GM21390 (cell line): ENCODE measurements at regions not wholly inside any gene's neighbourhood (a gene's known extent, or its start where the extent isn't known, plus 50 kb on each side); places are given as distances from the start of the nearest gene placed in this dataset.
A peak's percentile ranks its signal among the peaks of the same experiment; 100 is the strongest.

ENCODE experiments used
- ATAC-seq: cut with Tn5 transposase; IDR thresholded peaks from one replicate; pipeline ENCODE4 v1.9.1; 2021; ENCODE audit not compliant: unreplicated experiment

DNA sequence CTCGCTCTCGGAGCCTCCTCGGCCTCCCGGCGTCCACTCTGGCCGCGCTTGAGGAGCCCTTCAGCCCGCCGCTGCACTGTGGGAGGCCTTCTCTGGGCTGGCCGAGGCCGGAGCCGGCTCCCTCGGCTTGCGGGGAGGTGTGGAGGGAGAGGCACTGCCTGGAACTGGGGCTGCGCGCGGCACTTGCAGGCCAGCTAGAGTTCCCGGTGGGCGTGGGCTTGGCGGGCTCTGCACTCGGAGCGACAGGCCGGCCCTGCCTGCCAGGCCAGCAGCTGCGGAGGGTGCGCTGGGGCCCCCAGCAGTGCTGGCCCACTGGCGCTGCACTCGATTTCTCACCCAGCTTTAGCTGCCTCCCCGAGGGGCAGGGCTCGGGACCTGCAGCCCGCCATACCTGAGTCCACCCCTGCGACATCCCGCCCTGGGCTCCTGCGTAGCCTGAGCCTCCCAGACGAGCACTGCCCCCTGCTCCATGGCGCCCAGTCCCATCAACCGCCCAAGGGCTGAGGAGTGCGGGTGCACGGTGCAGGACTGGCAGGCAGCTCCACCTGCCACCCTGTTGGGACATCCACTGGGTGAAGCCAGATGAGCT is 765.0 kb downstream of the IGSF11 start:
- no peak for ATAC-seq

GRCh38 chr3:118272991-118273390 is 761.7 kb downstream of the IGSF11 start:
- ATAC-seq: no peak

GRCh38 chr3:118277814-118278213 is 756.8 kb downstream of the IGSF11 start:
- ATAC-seq: no peak

DNA sequence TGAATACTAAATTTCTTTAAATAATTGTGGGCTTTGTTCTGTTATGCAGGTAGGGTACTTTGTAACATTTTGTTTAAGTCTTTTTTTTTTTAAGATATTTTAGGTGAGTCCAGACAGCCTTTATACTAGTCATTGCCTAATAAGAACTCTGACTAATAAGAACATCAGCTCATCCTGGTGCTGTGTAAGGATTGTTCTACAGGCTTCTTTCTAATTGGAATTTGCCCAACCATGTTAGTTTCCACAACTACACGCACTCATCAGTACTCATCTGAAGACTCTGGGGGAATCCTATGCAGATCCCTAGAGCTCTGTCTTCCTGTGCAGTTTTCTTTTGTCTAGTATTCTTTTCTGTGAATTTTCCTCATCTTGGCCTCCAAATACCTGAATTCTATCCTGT is 741.8 kb downstream of the IGSF11 start:
- ATAC-seq: no peak

- ATAC-seq: no peak
Measured at GRCh38 chr3:118298133-118298532, 736.5 kb downstream of the IGSF11 start.

GRCh38 chr3:118304557-118304956 is 730.1 kb downstream of the IGSF11 start:
- ATAC-seq: no peak

- ATAC-seq: no peak
Measured at GRCh38 chr3:118332699-118333098, 701.9 kb downstream of the IGSF11 start.

GRCh38 chr3:118337649-118338048 is 697.0 kb downstream of the IGSF11 start:
- ATAC-seq: no peak

- no peak for ATAC-seq
Measured at GRCh38 chr3:118347396-118348168, 687.1 kb downstream of the IGSF11 start.

DNA sequence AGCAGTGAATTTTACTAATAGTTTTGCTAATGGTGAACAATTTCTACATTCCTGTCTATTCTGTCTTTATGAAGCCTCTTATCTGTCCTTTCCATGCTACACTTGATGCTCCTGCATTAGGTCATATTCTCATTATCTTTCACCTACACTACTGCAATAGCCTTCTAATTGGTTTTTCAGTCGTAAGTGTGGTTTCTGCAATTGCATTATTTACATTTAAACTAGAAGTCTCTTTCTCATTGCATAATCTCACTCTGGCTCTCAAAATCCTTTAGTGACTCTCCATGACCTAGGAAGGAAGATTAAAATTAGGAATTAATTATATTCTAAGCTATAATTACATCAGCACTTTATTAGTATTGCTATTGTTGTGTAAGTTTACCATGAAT is 686.5 kb downstream of the IGSF11 start:
- ATAC-seq: no peak

GRCh38 chr3:118354556-118354955 is 680.1 kb downstream of the IGSF11 start:
- no peak for ATAC-seq

GRCh38 chr3:118369892-118370491 is 664.7 kb downstream of the IGSF11 start:
- no peak for ATAC-seq

DNA sequence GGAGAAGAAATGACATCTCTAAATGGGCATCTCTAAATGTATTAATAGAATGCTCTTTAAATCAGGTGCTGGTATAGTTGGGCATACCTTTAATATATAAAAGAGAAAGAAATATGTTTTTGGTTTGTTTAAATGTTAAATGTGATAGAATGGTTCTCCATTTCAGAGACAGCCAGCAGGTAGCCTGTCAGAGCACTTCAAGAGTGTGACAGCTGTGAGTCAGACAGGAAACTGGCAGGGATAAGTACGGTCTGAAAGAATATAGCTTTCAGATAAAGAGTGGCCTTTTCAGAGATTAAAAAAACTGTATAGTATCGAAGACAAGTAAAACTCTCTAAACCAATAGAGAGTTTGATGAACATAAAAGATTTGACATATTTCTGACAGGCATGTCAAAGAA is 654.1 kb downstream of the IGSF11 start:
- no peak for ATAC-seq

- ATAC-seq: no peak
Measured at GRCh38 chr3:118396491-118396890, 638.2 kb downstream of the IGSF11 start.

GRCh38 chr3:118400086-118400485 is 634.6 kb downstream of the IGSF11 start:
- no peak for ATAC-seq

GRCh38 chr3:118400886-118401285 is 633.8 kb downstream of the IGSF11 start:
- no peak for ATAC-seq

GRCh38 chr3:118401887-118402286 is 632.8 kb downstream of the IGSF11 start:
- no peak for ATAC-seq

DNA sequence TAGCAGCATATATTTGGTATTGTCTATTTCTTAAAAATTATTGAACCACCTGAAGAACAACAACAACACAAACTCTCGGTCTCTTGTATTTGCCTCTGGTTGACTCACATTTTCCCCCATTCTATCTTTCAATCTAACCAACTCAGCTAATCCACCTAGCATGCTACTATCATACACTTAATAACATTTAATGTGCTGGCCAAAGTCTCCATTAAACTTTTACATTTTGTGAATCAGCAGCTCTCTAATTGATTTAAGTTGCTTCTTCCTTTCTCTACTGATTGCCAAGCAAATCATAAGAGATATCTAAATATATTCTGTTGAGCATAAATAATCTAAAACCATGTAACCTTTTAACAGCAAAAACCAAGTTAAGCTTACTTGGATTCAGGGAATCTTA is 631.7 kb downstream of the IGSF11 start:
- no peak for ATAC-seq

GRCh38 chr3:118406562-118406961 is 628.1 kb downstream of the IGSF11 start:
- no peak for ATAC-seq

DNA sequence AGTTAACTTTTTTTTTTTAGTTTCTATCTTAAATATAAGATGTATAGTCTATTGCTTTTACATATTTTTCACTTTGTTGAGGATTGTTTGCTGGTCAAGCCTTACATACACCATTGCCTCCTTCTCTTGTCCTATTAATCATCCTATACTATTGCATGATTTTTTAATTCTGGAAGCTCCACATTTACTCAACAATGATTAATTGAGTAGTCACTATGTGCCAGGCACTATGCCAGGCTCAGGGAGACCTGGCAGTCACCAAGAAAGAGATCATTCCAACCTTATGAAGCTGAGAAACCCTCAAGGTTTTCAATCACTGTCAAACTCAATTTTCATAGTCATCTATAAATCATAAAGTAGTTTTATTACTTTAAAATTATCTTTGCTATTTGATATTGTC is 626.2 kb downstream of the IGSF11 start:
- ATAC-seq: no peak

- peak; percentile 74 for ATAC-seq
Measured at GRCh38 chr3:118412503-118412902, 622.1 kb downstream of the IGSF11 start.

GRCh38 chr3:118425272-118425837 is 609.3 kb downstream of the IGSF11 start:
- no peak for ATAC-seq
